ENCODE measurements at regions not wholly inside any gene's neighbourhood (a gene's known extent, or its start where the extent isn't known, plus 50 kb on each side); places are given as distances from the start of the nearest gene placed in this dataset.

GRCh38 chr21:35145626-35146233 lies 96.6 kb upstream of the RUNX1 start:
- TF ChIP-seq CTCF (IDR thresholded peaks at IDR 0.05) (no peak), REST (IDR thresholded peaks at IDR 0.05; ENCODE audit: insufficient read depth in 1 of 2, low read depth in 2 of 2, low read length in 1 of 2) (no peak), POLR2AphosphoS5 (IDR thresholded peaks at IDR 0.05; ENCODE audit: low read depth, low read length) (no peak), TCF7L2 (IDR thresholded peaks at IDR 0.05; ENCODE audit: low read depth, low read length) (no peak)
